ENCODE measurements at regions not wholly inside any gene's neighbourhood (a gene's known extent, or its start where the extent isn't known, plus 50 kb on each side); places are given as distances from the start of the nearest gene placed in this dataset.

- Histone ChIP-seq H2AFZ (ENCODE audit: control insufficient read depth, low read length) (no peak overlapping the region), H3K27me3 (ENCODE audit: control insufficient read depth, extremely low read depth, insufficient read depth, low read length) (no peaks in the 10 kb centered on the region), H3K27ac (ENCODE audit: control insufficient read depth, insufficient read depth, low read length) (no peak overlapping the region), H3K4me1 (ENCODE audit: control insufficient read depth, extremely low read depth, insufficient read depth, low read length) (no peaks in the 10 kb centered on the region), H3K4me2 (ENCODE audit: control insufficient read depth, extremely low read depth, insufficient read depth, low read depth, low read length) (no peak overlapping the region), H3K9ac (ENCODE audit: control insufficient read depth, extremely low read depth, insufficient read depth, low read length) (no peak overlapping the region), H3K9me1 (ENCODE audit: control insufficient read depth, extremely low read depth, insufficient read depth, low read length) (no peaks in the 10 kb centered on the region), H4K20me1 (ENCODE audit: control insufficient read depth, extremely low read depth, insufficient read depth, low read length) (no peaks in the 10 kb centered on the region), H3K79me2 (ENCODE audit: control insufficient read depth, insufficient read depth, low read length) (no peaks in the 10 kb centered on the region), H3K9me3 (ENCODE audit: control insufficient read depth, low read depth, low read length) (no peaks in the 10 kb centered on the region), H3K36me3 (ENCODE audit: control insufficient read depth in 2 of 2, extremely low read depth in 1 of 2, insufficient read depth in 2 of 2, low read length in 2 of 2) (no peaks in the 10 kb centered on the region), H3K4me3 (ENCODE audit: control insufficient read depth in 2 of 3, extremely low read depth in 1 of 3, insufficient read depth in 2 of 3, low read depth in 1 of 3, low read length in 3 of 3) (no peak overlapping the region)
- dilution Hi-C loops (cut with MboI; ENCODE audit: extremely low pct_ligation_motif_present, low sequenced_read_pairs): no loop called here
- TF ChIP-seq EZH2 (IDR thresholded peaks at IDR 0.05; ENCODE audit: low read length): no peak
- peak in 2 of 3 experiments; percentile 9 to 17 for TF ChIP-seq CTCF (optimal IDR thresholded peaks at IDR 0.05 in 1 of 3, IDR thresholded peaks at IDR 0.05 in 1 of 3, conservative IDR thresholded peaks at IDR 0.05 in 1 of 3; ENCODE audit: extremely low read depth in 1 of 3, insufficient read depth in 2 of 3, low read length in 3 of 3)
- DNase-seq (ENCODE audit: low read depth, low spot score) (no peak), FAIRE-seq (no peak)
Observed at GRCh38 chr3:95752199-95752598, 1062.2 kb upstream of the EPHA6 start.

DNA sequence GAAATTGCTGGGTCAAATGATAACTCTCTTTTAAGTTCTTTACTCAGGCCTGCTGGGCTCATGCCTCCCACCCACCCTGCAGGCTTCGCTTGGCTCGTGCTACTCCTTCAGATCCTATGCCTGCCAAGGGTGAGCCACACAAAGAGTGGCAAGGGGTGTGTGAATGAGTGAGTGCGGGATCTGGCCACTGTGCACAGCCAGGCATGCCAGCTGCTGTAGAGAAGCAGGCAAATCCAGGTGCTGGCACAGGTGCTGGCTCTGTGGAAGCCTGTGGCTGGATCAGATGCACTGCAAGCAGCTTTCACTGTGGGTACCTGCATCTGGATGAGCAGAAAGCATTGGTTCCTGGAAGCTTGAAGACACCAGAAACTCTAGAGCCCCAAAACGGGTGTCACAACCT lies 1055.7 kb upstream of the EPHA6 start:
- FAIRE-seq: no peak

More for the DNA sequence above, 1055.7 kb upstream of the EPHA6 start:
- Histone ChIP-seq H3K4me2 (ENCODE audit: control insufficient read depth, extremely low read depth, insufficient read depth, low read depth, low read length) (no peak overlapping the region), H4K20me1 (ENCODE audit: control insufficient read depth, extremely low read depth, insufficient read depth, low read length) (no peaks in the 10 kb centered on the region), H3K27ac (ENCODE audit: control insufficient read depth, insufficient read depth, low read length) (no peak overlapping the region), H2AFZ (ENCODE audit: control insufficient read depth, low read length) (no peak overlapping the region), H3K79me2 (ENCODE audit: control insufficient read depth, insufficient read depth, low read length) (no peaks in the 10 kb centered on the region), H3K27me3 (ENCODE audit: control insufficient read depth, extremely low read depth, insufficient read depth, low read length) (no peaks in the 10 kb centered on the region), H3K36me3 (ENCODE audit: control insufficient read depth in 2 of 2, extremely low read depth in 1 of 2, insufficient read depth in 2 of 2, low read length in 2 of 2) (no peaks in the 10 kb centered on the region), H3K4me1 (ENCODE audit: control insufficient read depth, extremely low read depth, insufficient read depth, low read length) (no peaks in the 10 kb centered on the region), H3K4me3 (ENCODE audit: control insufficient read depth in 2 of 3, extremely low read depth in 1 of 3, insufficient read depth in 2 of 3, low read depth in 1 of 3, low read length in 3 of 3) (no peak overlapping the region), H3K9me1 (ENCODE audit: control insufficient read depth, extremely low read depth, insufficient read depth, low read length) (no peaks in the 10 kb centered on the region), H3K9me3 (ENCODE audit: control insufficient read depth, low read depth, low read length) (no peaks in the 10 kb centered on the region), H3K9ac (ENCODE audit: control insufficient read depth, extremely low read depth, insufficient read depth, low read length) (no peak overlapping the region)
- dilution Hi-C loops (cut with MboI; ENCODE audit: extremely low pct_ligation_motif_present, low sequenced_read_pairs): no loop called here
- no peak for TF ChIP-seq EZH2 (IDR thresholded peaks at IDR 0.05; ENCODE audit: low read length)
- no peak for TF ChIP-seq CTCF (optimal IDR thresholded peaks at IDR 0.05 in 1 of 3, IDR thresholded peaks at IDR 0.05 in 1 of 3, conservative IDR thresholded peaks at IDR 0.05 in 1 of 3; ENCODE audit: extremely low read depth in 1 of 3, insufficient read depth in 2 of 3, low read length in 3 of 3)
- DNase-seq (ENCODE audit: low read depth, low spot score): no peak

Data from keratinocyte (primary cell).